Fibroblast of mammary gland (primary cell): ENCODE measurements at regions not wholly inside any gene's neighbourhood (a gene's known extent, or its start where the extent isn't known, plus 50 kb on each side); places are given as distances from the start of the nearest gene placed in this dataset.

Source experiments
- DNase-seq: peaks from one replicate; pipeline ENCODE4 v3.0.0-alpha.2; 2010; ENCODE audit warnings: low read depth
- H3K4me3 ChIP-seq: 2 replicates; pipeline ENCODE4 v1.5.1; 2011; ENCODE audit warnings: low read depth, mild to moderate bottlenecking, low read length, moderate library complexity; ENCODE audit not compliant: control insufficient read depth
- CTCF ChIP-seq: conservative IDR thresholded peaks from 2 replicates; pipeline ENCODE4 v1.5.1; 2011; ENCODE audit warnings: low read depth, low read length, inconsistent platforms; ENCODE audit not compliant: control insufficient read depth, insufficient read depth

DNA sequence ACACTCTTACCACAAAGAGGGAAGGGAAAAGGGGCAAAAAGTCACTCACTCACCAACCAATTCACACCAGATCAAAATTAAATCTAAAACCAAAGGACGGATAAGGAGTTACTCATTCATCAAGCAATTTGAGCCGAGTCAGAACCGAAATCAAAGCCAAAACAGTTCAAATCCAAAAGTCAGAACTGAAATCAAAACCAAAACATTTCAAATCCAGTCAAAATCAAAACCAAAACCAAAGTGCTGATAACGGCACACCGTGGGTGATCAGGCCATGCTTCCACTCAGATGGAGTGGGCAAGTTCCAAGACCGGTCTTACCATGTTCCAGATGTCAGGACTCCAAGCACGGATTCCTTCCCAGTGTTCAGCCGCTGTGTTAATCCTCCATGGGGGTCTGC is 139.5 kb downstream of the SLC38A6 start:
- TF ChIP-seq CTCF: no peak
- H3K4me3 ChIP-seq: no peak overlapping the region
- no peak for DNase-seq

DNA sequence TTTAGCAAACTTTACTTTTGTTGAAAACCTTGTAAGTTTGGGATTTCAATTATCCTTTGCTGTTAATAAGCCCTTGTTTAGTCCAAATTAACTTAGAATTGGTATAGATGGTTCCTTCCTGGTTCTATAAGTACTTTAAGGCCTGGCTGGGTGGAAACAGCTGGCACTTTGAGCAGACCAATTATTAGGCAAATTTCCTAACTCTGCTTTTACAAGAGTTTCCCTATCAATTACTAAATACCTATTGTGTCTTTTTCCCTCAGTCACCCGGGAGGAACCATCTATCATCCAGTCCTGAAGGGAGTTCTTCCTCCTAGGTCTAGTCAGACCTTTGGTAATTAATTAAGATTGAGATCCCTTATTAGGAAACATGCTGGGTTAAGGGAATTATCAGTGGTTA is 138.0 kb downstream of the SLC38A6 start:
- no peak for DNase-seq
- H3K4me3 ChIP-seq: no peak overlapping the region
- no peak for TF ChIP-seq CTCF

DNA sequence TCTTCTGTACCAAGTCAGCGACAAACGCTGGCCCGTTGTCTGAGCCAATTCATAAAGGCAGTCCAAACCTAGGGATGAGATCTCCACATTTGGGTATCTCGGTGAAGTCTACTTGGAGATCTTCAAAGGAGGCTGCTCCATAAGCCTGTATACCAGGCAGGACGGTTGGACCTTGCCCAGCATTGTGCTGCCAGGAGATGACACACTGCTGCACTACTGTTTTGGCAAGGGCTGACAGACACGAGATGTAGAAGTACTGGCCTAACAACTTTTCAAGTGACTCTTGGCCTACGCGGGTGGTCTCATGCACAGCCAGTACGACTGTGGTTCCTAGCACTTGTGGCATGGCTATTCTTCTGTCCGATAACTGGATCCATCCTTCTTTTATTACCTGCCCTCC is 135.3 kb downstream of the SLC38A6 start:
- DNase-seq: no peak
- TF ChIP-seq CTCF: no peak
- no peak overlapping the region for H3K4me3 ChIP-seq

GRCh38 chr14:61113561-61114225 is 132.6 kb downstream of the SLC38A6 start:
- no peak for DNase-seq
- H3K4me3 ChIP-seq: no peak overlapping the region
- no peak for TF ChIP-seq CTCF

DNA sequence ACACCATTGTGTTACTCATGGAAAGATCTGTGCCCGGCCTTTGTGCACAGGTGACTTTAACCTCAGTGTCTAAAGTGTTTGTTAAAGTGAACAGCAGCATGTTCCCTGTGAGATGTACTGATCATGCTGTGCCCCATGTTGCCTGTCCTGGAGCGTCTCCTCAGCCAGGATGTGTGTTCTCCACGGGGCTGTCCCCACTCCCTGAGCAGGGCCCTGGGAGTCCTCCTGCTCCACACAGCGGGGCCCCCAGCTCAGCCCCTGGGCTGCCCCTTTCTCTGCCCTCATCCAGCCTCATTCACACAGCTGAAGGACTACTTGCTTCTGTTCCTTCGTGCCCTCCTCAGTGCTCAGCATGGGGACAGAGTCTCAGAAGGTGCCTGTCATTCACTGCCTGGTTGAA is 131.5 kb downstream of the SLC38A6 start:
- DNase-seq: no peak
- H3K4me3 ChIP-seq: no peak overlapping the region
- TF ChIP-seq CTCF: no peak

GRCh38 chr14:61111731-61112130 is 130.7 kb downstream of the SLC38A6 start:
- no peak for DNase-seq
- TF ChIP-seq CTCF: no peak
- H3K4me3 ChIP-seq: no peak overlapping the region

DNA sequence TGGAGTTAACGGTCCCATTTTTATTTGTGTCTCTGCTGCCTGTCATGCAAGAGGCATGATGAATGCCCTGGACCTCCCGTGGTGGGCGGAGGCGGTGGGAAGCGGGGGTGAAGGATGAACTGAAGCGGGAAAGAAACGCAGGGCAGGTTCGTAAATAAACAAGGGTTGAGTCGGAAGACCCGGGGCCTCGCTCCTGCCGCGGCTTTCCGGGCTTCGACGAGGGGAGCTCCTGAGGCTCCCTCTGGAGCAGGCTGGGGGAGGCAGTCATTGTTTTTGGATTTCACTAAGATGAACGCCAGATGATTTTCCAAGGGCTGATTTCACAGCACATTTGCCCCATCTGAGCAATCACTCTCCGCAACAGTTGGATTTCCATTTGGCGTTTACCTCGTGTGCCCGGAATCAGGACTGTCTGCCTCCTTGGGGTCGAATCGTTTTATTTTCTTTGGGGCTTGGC is 130.2 kb downstream of the SLC38A6 start:
- H3K4me3 ChIP-seq: no peak overlapping the region
- DNase-seq: no peak
- TF ChIP-seq CTCF: no peak
